Stomach smooth muscle (tissue), 2 donors: ENCODE measurements at regions not wholly inside any gene's neighbourhood (a gene's known extent, or its start where the extent isn't known, plus 50 kb on each side); places are given as distances from the start of the nearest gene placed in this dataset.

Source experiments
- H3K27ac ChIP-seq: one replicate; pipeline ENCODE4 v1.7.0; 2013; ENCODE audit warnings: mild to moderate bottlenecking, low read length, inconsistent platforms
- H3K27me3 ChIP-seq, 2 donors: one replicate each; pipeline ENCODE4 v1.7.0; 2013; ENCODE audit warnings: low read length in 2 of 2; ENCODE audit not compliant: insufficient read depth in 2 of 2, control insufficient read depth in 1 of 2
- H3K36me3 ChIP-seq, 2 donors: one replicate each; pipeline ENCODE4 v1.7.0; 2013; ENCODE audit warnings: low read length in 2 of 2; ENCODE audit not compliant: control insufficient read depth in 2 of 2, insufficient read depth in 2 of 2
- H3K4me1 ChIP-seq: one replicate; pipeline ENCODE4 v1.7.0; 2013; ENCODE audit warnings: low read length; ENCODE audit not compliant: control insufficient read depth, insufficient read depth
- H3K4me3 ChIP-seq, 2 donors: one replicate each; pipeline ENCODE4 v1.7.0; 2013; ENCODE audit warnings: low read length in 2 of 2
- H3K9ac ChIP-seq, 2 donors: one replicate each; pipeline ENCODE4 v1.7.0; 2013; ENCODE audit warnings: low read length in 2 of 2, mild to moderate bottlenecking in 1 of 2
- H3K9me3 ChIP-seq, 2 donors: one replicate each; pipeline ENCODE4 v1.7.0; 2013; ENCODE audit warnings: low read length in 2 of 2; ENCODE audit not compliant: control insufficient read depth in 2 of 2
- donor health status: healthy.
- donor health status: Pancreatic carcinoma.

DNA sequence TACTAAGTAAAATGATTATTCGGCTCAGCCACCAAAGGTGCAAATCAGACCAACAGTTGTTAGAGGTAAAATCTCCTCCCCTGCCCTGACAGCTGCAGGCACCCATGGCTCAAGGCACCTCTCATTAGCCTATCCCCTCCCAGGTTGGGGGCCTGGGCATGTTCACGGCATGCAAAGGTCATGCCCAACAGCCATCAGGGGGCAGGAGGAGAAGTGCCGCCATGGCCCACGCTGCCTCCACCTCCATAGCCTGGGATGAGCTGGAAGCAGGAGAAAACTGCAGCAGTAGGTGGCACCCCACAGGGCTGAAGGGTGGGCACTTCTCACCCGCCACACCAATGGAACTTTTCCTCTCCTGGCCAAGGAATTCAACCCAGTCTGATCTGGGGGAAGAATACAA, 146.4 kb upstream of the COX10 start:
- no peak overlapping the region for H3K9ac ChIP-seq

DNA sequence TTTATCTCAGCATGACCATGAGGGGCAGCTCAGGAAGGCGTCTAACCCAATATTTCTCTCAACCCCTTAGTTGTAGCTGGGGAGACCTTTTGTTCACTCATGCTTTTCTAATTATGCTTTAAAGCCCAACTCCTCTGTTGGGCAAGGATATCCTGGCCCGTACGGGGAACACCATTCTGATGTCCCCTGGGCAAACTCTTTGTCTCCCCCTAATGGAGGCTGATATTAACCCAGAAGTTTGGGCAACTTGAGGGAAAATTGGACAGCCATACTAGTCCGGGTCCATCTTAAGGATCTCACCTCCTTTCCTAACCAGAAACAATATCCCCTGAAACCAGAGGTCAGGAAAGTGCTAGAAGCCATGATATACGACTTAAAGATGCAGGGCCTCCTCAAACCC, 143.7 kb upstream of the COX10 start:
- Histone ChIP-seq H3K4me1 (no peaks in the 10 kb centered on the region), H3K27me3 (no peaks in the 10 kb centered on the region), H3K27ac (no peak overlapping the region), H3K4me3 (no peak overlapping the region), H3K36me3 (no peaks in the 10 kb centered on the region), H3K9me3 (no peaks in the 10 kb centered on the region), H3K9ac (no peak overlapping the region)

More for the DNA sequence above, 146.4 kb upstream of the COX10 start:
- no peak overlapping the region for H3K4me3 ChIP-seq
- H3K9me3 ChIP-seq = no peaks in the 10 kb centered on the region
- H3K4me1 ChIP-seq = no peaks in the 10 kb centered on the region
- H3K27me3 ChIP-seq = no peaks in the 10 kb centered on the region
- H3K27ac ChIP-seq = no peak overlapping the region
- H3K36me3 ChIP-seq = no peaks in the 10 kb centered on the region

DNA sequence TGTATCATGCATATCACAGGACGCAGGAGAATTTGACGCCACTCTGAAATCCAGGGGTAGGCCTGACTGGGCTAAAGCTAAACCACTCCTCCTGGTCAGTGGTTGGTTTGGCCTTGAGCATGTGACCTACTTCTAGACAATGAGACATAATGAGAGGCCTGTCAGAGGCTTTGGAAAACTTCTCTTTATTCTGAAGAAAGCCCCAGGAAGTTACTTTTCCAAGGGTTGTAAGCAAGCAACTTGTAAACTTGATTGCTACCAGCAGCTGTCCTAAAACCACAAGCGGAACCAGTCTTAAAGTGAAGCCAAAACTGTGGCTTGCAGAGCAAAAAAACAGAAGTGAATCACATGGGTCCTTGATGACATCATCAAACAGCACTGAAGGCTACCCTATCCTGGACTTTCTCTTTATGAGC, 138.2 kb upstream of the COX10 start:
- Histone ChIP-seq H3K36me3 (no peaks in the 10 kb centered on the region), H3K27ac (no peak overlapping the region), H3K27me3 (no peaks in the 10 kb centered on the region), H3K9ac (no peak overlapping the region), H3K4me1 (no peaks in the 10 kb centered on the region), H3K9me3 (no peaks in the 10 kb centered on the region), H3K4me3 (no peak overlapping the region)

DNA sequence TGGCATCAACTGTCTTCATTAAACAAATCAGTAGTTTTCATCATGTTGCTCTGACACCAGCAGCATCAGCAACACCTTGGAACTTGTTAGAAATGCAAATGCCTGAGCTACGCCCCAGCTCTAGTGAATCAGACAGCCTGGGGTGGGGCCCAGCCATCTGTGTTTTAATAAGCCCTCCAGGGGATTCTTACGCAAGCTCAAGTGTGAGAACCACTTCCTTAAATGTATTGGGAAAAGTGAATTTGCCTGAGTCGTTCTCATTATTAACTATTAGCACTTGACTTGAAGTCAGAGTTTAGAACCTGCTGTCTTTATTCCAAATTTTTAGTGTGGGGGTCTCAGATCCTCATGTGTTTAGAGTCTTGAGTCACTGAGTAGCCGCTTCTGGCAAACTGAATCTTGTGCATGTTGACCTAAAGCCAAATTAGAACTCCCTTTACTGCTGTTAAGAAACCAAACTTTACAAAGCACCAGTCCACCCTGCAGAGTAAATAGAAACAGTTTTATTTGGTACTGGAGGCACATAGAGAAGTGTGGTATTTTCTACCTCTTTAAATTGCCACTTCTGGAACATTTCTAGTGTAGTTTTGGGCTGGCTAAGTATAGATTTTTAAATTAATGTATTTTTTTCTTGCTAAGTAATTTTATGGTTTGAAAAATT, 137.4 kb upstream of the COX10 start:
- Histone ChIP-seq H3K9ac (no peak overlapping the region), H3K4me1 (no peaks in the 10 kb centered on the region), H3K36me3 (no peaks in the 10 kb centered on the region), H3K4me3 (no peak overlapping the region), H3K9me3 (no peaks in the 10 kb centered on the region), H3K27ac (no peak overlapping the region), H3K27me3 (no peaks in the 10 kb centered on the region)

DNA sequence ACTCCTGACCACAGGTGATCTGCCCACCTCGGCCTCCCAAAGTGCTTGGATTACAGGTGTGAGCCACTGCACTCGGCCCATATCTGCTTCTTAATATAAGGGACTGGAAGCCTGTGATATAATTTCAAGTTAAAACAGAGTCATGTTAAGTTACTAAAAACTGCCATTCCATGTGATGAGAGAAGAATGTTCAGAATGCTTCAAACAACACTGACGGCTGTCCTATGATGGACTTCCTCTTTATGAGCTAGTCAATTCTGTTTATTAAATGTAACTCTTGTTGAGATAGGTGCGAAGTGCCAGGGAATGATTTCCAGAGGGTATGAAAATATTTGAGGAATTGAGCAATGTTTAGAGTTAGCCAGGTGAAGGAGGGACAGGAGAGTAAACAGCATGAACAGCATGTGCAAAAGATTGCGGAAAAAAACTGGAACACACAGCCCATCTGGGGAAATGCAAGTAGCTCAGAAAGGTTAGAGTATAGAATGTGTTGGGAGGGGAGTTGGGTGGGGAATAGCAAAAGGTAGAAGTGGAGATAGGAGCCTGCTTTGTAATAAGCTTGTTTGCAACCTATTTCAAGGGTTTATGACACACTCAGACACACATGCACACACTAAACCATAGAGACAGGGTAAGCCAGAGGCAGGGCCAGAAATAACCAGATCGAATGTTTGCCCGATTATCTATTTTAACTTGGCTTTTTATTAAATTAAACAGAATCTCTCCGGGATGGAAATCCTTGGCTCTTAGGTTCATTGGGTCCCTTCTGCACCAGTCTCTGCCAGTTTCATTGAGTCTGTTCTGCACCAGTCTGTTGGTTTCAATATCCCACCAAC, 135.6 kb upstream of the COX10 start:
- H3K36me3 ChIP-seq = no peaks in the 10 kb centered on the region
- no peak overlapping the region for H3K4me3 ChIP-seq
- H3K9me3 ChIP-seq = no peaks in the 10 kb centered on the region
- H3K27me3 ChIP-seq = no peaks in the 10 kb centered on the region
- H3K27ac ChIP-seq = no peak overlapping the region
- H3K4me1 ChIP-seq = no peaks in the 10 kb centered on the region
- H3K9ac ChIP-seq = no peak overlapping the region

DNA sequence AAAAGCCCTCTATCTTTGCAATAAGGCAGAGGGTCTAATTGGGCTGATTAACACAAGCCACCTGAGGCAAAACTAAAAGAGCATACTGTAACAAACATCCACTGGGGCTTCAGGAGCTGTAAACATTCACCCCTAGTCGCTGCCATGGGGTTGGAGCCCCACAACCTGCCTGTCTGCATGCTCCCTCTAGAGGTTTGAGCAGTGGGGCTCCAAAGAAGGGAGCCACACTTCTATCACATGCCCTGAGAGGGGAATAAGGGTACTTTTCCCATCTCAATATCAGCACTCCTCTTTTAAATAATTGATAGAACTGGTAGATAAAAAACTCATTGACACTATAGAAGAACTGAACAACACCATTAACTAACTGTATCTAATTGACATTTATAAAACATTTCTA, 130.1 kb upstream of the COX10 start:
- Histone ChIP-seq H3K9me3 (peaks cover 0 to 8% of the 10 kb centered on the region in 2 donors), H3K4me1 (no peaks in the 10 kb centered on the region), H3K27me3 (no peaks in the 10 kb centered on the region), H3K4me3 (no peak overlapping the region), H3K36me3 (no peaks in the 10 kb centered on the region), H3K27ac (no peak overlapping the region), H3K9ac (no peak overlapping the region)

DNA sequence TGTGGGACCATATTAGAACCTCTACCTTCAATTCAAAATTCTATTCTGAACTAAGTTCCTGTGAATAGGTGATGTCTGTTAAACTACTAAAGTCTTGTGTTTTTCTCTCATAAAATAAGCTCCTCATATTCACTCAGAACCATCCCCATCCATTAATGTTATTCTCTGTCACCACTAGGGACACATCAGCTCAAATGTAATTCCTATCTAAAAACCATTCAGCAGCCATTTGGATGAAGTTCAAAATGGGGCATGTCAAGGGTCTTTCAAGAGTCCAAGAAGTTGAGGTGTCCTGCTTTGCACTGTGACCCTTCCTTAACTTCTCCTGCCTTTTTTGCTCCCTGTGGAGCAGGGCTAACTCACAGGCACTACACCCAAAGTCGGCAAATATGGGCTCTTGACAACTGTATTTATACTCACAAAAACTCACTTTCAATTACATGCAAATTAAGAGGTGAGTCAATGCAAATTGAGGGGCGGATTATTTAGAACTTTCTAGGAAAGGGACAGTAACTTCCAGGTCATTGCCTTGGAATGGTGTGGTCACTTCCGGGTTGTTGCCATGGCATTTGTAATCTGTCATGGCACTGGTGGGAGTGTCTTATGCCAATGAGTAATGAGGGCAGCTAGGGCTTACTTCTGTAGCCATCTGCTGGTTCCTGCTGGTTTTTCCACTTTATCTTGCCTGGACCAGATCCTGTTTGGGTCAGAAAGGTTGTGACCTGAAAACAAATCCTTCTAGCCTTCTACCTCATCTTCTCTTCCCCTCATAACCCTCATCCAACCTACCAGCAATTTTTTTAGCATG, 128.2 kb upstream of the COX10 start:
- H3K9ac ChIP-seq = no peak overlapping the region
- peaks cover 0 to 8% of the 10 kb centered on the region in 2 donors for H3K9me3 ChIP-seq
- no peak overlapping the region for H3K4me3 ChIP-seq
- no peaks in the 10 kb centered on the region for H3K36me3 ChIP-seq
- no peak overlapping the region for H3K27ac ChIP-seq
- H3K4me1 ChIP-seq = no peaks in the 10 kb centered on the region
- H3K27me3 ChIP-seq = no peaks in the 10 kb centered on the region

DNA sequence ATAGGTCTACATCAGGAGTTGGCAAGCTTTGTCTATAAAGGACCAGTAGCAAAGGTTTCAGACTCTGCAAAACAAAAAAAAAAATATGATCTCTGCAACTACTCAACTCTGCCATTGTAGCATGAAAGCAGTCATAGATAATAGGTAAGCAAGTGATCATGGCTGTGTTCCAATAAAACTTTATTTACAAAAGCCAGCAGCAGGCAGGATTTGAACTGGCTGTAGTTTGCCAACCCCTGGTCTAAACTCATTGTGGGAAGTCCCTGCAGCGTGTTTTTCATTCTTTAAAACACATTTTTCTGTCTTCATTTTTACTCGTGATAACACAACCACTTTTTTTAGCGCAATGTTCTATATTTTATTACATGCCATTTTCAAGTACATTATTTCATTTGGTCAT, 127.5 kb upstream of the COX10 start:
- no peaks in the 10 kb centered on the region for H3K27me3 ChIP-seq
- H3K9me3 ChIP-seq = peaks cover 0 to 8% of the 10 kb centered on the region in 2 donors
- no peak overlapping the region for H3K9ac ChIP-seq
- no peaks in the 10 kb centered on the region for H3K4me1 ChIP-seq
- no peaks in the 10 kb centered on the region for H3K36me3 ChIP-seq
- no peak overlapping the region for H3K4me3 ChIP-seq
- H3K27ac ChIP-seq = no peak overlapping the region

DNA sequence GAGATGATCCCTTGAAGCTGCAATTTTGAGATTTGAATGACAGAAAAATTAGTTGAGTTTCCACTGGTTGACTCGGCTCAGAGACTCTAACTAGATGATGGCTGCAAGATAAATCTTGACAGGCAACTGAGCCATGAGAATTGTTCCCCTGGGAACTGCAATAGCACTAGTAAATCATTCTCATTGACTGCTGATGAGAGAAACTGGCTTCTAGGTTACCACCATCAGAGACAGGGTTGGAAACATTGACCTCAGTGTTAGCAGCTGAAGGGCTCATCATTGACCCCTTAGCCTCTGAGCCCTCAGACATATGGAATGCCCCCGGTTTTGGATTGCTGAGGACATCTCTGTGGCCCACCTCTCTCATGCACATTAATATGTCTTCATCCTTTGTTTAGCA, 125.4 kb upstream of the COX10 start:
- no peak overlapping the region for H3K9ac ChIP-seq
- no peaks in the 10 kb centered on the region for H3K4me1 ChIP-seq
- no peak overlapping the region for H3K4me3 ChIP-seq
- no peaks in the 10 kb centered on the region for H3K27me3 ChIP-seq
- no peaks in the 10 kb centered on the region for H3K36me3 ChIP-seq
- H3K27ac ChIP-seq = no peak overlapping the region
- H3K9me3 ChIP-seq = peaks cover 0 to 8% of the 10 kb centered on the region in 2 donors

DNA sequence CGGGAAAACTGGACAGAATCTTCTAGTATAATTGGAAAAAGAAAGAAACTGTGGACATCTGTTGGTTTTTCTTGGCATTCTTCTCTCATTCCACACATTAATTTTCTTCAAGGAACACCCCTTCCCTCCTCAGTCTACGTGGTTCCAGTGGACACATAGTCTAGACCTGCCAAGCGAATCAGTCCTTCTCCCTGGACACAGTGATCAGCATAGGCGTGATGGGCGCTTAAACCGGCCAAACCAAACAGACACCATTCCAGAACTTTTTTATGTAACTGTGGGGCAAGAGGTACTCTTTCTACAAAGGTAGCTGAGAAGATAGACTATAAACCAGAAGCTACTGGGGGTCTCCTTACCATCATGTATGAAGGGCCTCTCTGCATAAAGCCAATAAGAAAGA, 121.8 kb upstream of the COX10 start:
- Histone ChIP-seq H3K9me3 (no peaks in the 10 kb centered on the region), H3K9ac (no peak overlapping the region), H3K36me3 (no peaks in the 10 kb centered on the region), H3K4me1 (no peaks in the 10 kb centered on the region), H3K27ac (no peak overlapping the region), H3K4me3 (no peak overlapping the region), H3K27me3 (no peaks in the 10 kb centered on the region)
